Upper lobe of left lung (tissue), 6 donors: ENCODE measurements at regions not wholly inside any gene's neighbourhood (a gene's known extent, or its start where the extent isn't known, plus 50 kb on each side); places are given as distances from the start of the nearest gene placed in this dataset.

ENCODE experiments used
- ATAC-seq, 2 donors: fragments of 200-7000 bp; cut with Tn5 transposase; one replicate each; pipeline ENCODE4 v1.9.1; 2022; ENCODE audit warnings: mild to moderate bottlenecking in 2 of 2, moderate library complexity in 2 of 2; ENCODE audit not compliant: low FRiP score in 2 of 2
- DNase-seq, 2 donors: peaks; one replicate each; pipeline ENCODE4 v3.0.0-alpha.2; 2019 to 2020
- H3K27ac ChIP-seq, 4 donors: fragments of 200-600 bp; sonication (generic); one replicate each; pipeline ENCODE4 v1.5.1; 2016 to 2019
- H3K27me3 ChIP-seq, 4 donors: fragments of 200-600 bp; sonication (generic); one replicate each; pipeline ENCODE4 v1.5.1; 2017 to 2019
- H3K36me3 ChIP-seq, 4 donors: fragments of 200-600 bp; sonication (generic); one replicate each; pipeline ENCODE4 v1.5.1; 2016 to 2019
- H3K4me1 ChIP-seq, 4 donors: fragments of 200-600 bp; sonication (generic); one replicate each; pipeline ENCODE4 v1.5.1; 2018 to 2019
- H3K4me3 ChIP-seq, 4 donors: fragments of 200-600 bp; sonication (generic); one replicate each; pipeline ENCODE4 v1.5.1; 2017 to 2019; ENCODE audit warnings: mild to moderate bottlenecking in 2 of 4, moderate library complexity in 1 of 4
- H3K9me3 ChIP-seq, 4 donors: fragments of 200-600 bp; sonication (generic); one replicate each; pipeline ENCODE4 v1.5.1; 2018 to 2019
- EP300 ChIP-seq, 4 donors: sonication (generic); formaldehyde crosslinking; IDR thresholded peaks; one replicate each; pipeline ENCODE4 v1.5.1; 2017; ENCODE audit warnings: antibody characterized with exemption in 4 of 4, control low read depth in 2 of 4
- POLR2A ChIP-seq, 4 donors: fragments of 450-650 bp; IDR thresholded peaks; one replicate each; pipeline ENCODE4 v1.5.1; 2016 to 2017; ENCODE audit warnings: antibody characterized with exemption in 4 of 4, mild to moderate bottlenecking in 2 of 4
- POLR2AphosphoS5 ChIP-seq, 2 donors: sonication (generic); formaldehyde crosslinking; IDR thresholded peaks; one replicate each; pipeline ENCODE4 v1.5.1; 2017; ENCODE audit warnings: antibody characterized with exemption in 2 of 2
- WGBS, 2 donors: methylation state at CpG; one replicate each; pipeline ENCODE4 v1.1.5; 2017 to 2018; 5-methylcytosine and 5-hydroxymethylcytosine counted together
- TF ChIP-seq, protein P1 (sequence below), 6 experiments: fragments of 450-650 bp in 4 of 6; fragments of 200-600 bp in 2 of 6; sonication (generic) in 2 of 6; IDR thresholded peaks; one replicate each; pipeline ENCODE4 v1.5.1; 2016 to 2019; ENCODE audit warnings: antibody characterized with exemption in 6 of 6
- donor health status: DM: no; HTN: no; CAD: no; lungs with moderate emphysema.
- donor health status: DM: no; HTN: yes; CAD: no; lungs with severe emphysema.

DNA sequence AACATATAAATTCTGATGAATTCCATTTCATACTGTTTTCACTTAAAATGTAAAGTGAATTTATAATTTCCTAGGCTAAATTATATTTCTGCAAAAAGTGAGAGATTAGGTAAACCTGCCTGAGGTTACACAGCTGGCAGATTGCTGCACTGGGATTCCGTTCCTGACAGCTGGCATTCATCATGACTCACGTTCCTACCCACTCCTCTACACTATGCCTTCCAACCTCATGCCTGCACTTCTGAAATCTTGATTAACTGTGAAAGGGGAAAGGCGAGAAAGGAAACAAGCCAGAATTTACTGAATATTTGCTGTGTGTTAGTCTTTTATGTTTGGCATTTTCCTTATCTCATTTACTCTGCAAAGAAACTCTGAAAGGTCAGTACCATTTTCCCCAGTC lies 73.3 kb upstream of the MON1B start:
- TF ChIP-seq, protein P1, sequence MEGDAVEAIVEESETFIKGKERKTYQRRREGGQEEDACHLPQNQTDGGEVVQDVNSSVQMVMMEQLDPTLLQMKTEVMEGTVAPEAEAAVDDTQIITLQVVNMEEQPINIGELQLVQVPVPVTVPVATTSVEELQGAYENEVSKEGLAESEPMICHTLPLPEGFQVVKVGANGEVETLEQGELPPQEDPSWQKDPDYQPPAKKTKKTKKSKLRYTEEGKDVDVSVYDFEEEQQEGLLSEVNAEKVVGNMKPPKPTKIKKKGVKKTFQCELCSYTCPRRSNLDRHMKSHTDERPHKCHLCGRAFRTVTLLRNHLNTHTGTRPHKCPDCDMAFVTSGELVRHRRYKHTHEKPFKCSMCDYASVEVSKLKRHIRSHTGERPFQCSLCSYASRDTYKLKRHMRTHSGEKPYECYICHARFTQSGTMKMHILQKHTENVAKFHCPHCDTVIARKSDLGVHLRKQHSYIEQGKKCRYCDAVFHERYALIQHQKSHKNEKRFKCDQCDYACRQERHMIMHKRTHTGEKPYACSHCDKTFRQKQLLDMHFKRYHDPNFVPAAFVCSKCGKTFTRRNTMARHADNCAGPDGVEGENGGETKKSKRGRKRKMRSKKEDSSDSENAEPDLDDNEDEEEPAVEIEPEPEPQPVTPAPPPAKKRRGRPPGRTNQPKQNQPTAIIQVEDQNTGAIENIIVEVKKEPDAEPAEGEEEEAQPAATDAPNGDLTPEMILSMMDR (IDR thresholded peaks at IDR 0.05): no peak
- TF ChIP-seq POLR2A (IDR thresholded peaks at IDR 0.05) (no peak), POLR2AphosphoS5 (IDR thresholded peaks at IDR 0.05) (no peak), EP300 (IDR thresholded peaks at IDR 0.05) (no peak)
- Histone ChIP-seq H3K27ac (no peak overlapping the region), H3K4me1 (peaks cover 0 to 8% (median 3%) of the 10 kb centered on the region in 4 donors), H3K27me3 (no peaks in the 10 kb centered on the region), H3K36me3 (no peaks in the 10 kb centered on the region), H3K9me3 (no peaks in the 10 kb centered on the region), H3K4me3 (no peak overlapping the region)
- ATAC-seq (no peak), DNase-seq (no peak)
- WGBS, 2 donors: 48 to 53% methylated on average over 3 of the region's 3 CpGs

DNA sequence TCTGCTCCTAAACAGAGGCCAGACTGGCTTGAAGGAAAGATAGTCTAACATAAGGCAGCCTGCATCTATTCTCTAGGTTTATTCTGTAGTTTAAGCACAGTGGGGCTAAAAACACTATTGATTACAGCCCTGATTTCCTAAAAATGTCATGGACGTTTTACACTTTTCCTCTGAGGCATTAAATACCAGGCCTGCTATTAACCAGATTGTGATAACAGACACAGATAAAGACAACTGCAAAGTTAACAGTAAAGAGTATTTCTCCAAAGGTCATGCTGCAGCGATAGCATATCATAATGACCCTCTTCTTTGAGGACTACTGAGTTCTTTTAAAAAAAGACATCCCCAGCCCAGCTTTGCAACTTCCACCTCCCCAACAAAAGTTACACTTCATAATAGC lies 59.6 kb upstream of the MON1B start:
- no peak for ATAC-seq
- H3K9me3 ChIP-seq: no peaks in the 10 kb centered on the region
- H3K36me3 ChIP-seq: no peaks in the 10 kb centered on the region
- no peaks in the 10 kb centered on the region for H3K27me3 ChIP-seq
- WGBS, 2 donors: 67 to 72% methylated on average over 2 of the region's 2 CpGs
- TF ChIP-seq EP300 (IDR thresholded peaks at IDR 0.05) (no peak), POLR2AphosphoS5 (IDR thresholded peaks at IDR 0.05) (no peak), POLR2A (IDR thresholded peaks at IDR 0.05) (no peak)
- TF ChIP-seq, protein P1 (IDR thresholded peaks at IDR 0.05): no peak
- DNase-seq: no peak
- no peaks in the 10 kb centered on the region for H3K4me1 ChIP-seq
- H3K27ac ChIP-seq: no peak overlapping the region
- no peak overlapping the region for H3K4me3 ChIP-seq

DNA sequence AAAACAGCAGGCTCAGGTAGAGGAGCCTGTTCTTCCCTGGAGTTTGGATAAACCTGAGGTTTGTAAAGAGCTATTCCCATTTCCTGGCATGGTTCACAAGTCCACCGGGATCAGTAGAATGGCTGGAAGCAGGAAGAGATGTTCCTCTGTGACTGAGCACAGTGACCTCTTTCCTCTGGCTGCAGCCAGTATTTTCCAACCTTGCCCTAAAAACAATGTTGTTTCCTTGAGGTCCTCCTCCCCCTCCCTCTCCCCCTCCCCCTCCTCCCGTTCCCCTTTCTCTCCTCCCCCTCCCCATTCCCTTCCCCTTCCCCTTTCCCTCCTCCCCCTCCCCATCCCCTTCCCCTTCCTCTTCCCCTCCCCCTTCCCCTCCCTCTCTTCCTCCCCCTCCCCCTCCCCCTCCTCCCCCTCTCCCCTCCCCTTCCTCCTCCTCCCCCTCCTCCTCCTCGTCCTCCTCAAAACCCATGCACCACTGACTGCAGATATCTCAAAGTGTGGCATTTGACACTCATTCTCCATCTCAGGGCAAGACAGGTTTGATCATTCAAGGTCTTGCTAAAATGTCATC lies 58.9 kb upstream of the MON1B start:
- Histone ChIP-seq H3K27me3 (no peaks in the 10 kb centered on the region), H3K4me3 (no peak overlapping the region), H3K36me3 (no peaks in the 10 kb centered on the region), H3K4me1 (no peaks in the 10 kb centered on the region), H3K9me3 (no peaks in the 10 kb centered on the region), H3K27ac (no peak overlapping the region)
- TF ChIP-seq POLR2AphosphoS5 (IDR thresholded peaks at IDR 0.05) (no peak), POLR2A (IDR thresholded peaks at IDR 0.05) (no peak), EP300 (IDR thresholded peaks at IDR 0.05) (no peak)
- TF ChIP-seq, protein P1 (IDR thresholded peaks at IDR 0.05): no peak
- no peak for ATAC-seq
- no peak for DNase-seq
- 73 to 77% methylated on average over 3 of the region's 3 CpGs for WGBS, 2 donors

DNA sequence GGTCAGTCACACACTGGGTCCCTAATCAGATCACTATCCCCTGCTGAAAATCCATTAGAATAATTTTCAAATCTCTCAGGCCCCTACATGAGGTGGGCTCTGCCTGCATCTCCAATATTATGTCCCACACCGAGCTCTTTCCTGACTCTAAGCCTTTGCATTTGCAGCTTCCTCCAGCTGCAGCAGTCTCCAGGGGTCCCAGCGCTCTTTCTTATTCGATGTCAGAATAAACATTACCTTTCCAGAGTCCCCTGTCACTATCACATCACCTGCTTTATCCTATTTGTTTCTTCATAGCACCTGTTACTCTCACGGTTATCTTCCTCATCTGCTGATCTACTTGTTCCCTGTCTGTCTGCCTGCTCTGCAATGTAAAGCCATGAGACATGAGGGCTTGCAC lies 57.3 kb upstream of the MON1B start:
- Histone ChIP-seq H3K9me3 (no peaks in the 10 kb centered on the region), H3K4me3 (no peak overlapping the region), H3K36me3 (no peaks in the 10 kb centered on the region), H3K4me1 (no peaks in the 10 kb centered on the region), H3K27me3 (no peaks in the 10 kb centered on the region), H3K27ac (no peak overlapping the region)
- ATAC-seq (no peak), DNase-seq (no peak)
- WGBS, 2 donors: 58 to 77% methylated on average over 4 of the region's 4 CpGs
- TF ChIP-seq POLR2AphosphoS5 (IDR thresholded peaks at IDR 0.05) (no peak), EP300 (IDR thresholded peaks at IDR 0.05) (no peak), POLR2A (IDR thresholded peaks at IDR 0.05) (no peak)
- TF ChIP-seq, protein P1 (IDR thresholded peaks at IDR 0.05): no peak

DNA sequence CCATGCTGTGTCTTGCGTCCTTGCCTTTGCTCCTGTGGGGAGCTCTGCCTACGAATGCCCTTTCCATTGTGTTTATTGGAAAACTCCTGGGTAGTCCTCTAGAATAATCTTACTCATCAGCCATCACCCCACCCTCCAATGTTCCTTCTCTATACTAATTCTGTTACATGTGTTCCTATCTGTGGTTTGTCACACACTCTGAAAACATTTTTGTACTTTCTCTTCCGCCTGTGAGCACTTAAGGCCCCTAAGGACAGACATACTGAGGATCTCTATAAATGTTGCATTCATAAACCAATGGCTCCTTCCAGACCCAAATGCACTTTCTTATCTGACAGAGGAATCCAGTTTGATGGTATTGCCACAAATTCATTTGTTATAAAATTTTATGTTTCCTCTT lies 53.9 kb upstream of the MON1B start:
- H3K27ac ChIP-seq: no peak overlapping the region
- no peaks in the 10 kb centered on the region for H3K27me3 ChIP-seq
- H3K4me1 ChIP-seq: no peaks in the 10 kb centered on the region
- no peak for DNase-seq
- 83 to 95% methylated on average over 3 of the region's 3 CpGs for WGBS, 2 donors
- TF ChIP-seq, protein P1 (IDR thresholded peaks at IDR 0.05): no peak
- no peak for TF ChIP-seq EP300 (IDR thresholded peaks at IDR 0.05)
- TF ChIP-seq POLR2A (IDR thresholded peaks at IDR 0.05): no peak
- no peak for TF ChIP-seq POLR2AphosphoS5 (IDR thresholded peaks at IDR 0.05)
- no peaks in the 10 kb centered on the region for H3K9me3 ChIP-seq
- H3K36me3 ChIP-seq: no peaks in the 10 kb centered on the region
- no peak for ATAC-seq
- no peak overlapping the region for H3K4me3 ChIP-seq
